ENCODE measurements at regions not wholly inside any gene's neighbourhood (a gene's known extent, or its start where the extent isn't known, plus 50 kb on each side); places are given as distances from the start of the nearest gene placed in this dataset.

DNA sequence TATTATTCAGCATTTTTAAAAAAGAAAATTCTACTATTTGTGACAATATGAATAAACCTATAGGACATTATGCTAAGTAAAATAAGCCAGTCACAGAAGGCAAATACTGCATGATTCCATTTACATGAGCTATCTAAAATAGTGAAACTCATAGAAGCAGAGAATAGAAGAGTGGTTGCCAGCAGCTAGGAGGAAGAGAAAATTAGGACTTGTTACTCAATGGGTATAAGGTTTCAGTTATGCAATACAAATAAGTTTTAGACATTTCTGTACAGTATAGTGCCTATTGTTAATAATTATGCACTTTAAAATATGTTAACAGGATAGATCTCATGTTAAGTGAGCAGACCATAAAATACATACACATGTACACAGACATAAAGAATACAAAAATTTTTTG, 73.8 kb upstream of the SPINK5 start:
- Histone ChIP-seq H3K27me3 (ENCODE audit: low read depth) (no peaks in the 10 kb centered on the region), H3K27ac (no peak overlapping the region), H3K9me3 (no peaks in the 10 kb centered on the region), H3K4me3 (no peak overlapping the region), H3K36me3 (no peaks in the 10 kb centered on the region), H3K4me1 (no peaks in the 10 kb centered on the region)
- intact Hi-C loops (cut with DNase I) = no loop called here
- DNase-seq (no peak), ATAC-seq (no peak)
- TF ChIP-seq, protein P1, sequence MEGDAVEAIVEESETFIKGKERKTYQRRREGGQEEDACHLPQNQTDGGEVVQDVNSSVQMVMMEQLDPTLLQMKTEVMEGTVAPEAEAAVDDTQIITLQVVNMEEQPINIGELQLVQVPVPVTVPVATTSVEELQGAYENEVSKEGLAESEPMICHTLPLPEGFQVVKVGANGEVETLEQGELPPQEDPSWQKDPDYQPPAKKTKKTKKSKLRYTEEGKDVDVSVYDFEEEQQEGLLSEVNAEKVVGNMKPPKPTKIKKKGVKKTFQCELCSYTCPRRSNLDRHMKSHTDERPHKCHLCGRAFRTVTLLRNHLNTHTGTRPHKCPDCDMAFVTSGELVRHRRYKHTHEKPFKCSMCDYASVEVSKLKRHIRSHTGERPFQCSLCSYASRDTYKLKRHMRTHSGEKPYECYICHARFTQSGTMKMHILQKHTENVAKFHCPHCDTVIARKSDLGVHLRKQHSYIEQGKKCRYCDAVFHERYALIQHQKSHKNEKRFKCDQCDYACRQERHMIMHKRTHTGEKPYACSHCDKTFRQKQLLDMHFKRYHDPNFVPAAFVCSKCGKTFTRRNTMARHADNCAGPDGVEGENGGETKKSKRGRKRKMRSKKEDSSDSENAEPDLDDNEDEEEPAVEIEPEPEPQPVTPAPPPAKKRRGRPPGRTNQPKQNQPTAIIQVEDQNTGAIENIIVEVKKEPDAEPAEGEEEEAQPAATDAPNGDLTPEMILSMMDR (IDR thresholded peaks at IDR 0.05) = no peak

DNA sequence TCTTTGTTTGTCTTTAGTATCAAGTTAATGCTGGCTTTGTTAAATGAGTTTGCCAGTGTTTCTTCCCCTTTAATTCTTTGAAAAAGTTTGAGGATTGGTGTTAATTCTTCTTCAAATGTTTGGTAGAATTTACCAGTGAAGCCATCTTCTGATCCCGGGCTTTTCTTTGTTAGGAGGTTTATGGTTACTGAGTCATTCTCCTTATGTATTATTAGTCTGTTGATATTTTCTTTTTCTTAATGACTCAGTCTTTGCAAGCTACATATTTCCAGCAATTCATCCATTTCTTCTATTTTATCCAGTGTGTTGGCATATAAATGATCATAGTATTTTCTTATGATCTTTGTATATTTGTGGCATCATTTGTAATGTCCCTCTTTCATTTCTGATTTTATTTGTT, 74.5 kb upstream of the SPINK5 start:
- DNase-seq (no peak), ATAC-seq (no peak)
- Histone ChIP-seq H3K9me3 (no peaks in the 10 kb centered on the region), H3K4me1 (no peaks in the 10 kb centered on the region), H3K27ac (no peak overlapping the region), H3K4me3 (no peak overlapping the region), H3K27me3 (ENCODE audit: low read depth) (no peaks in the 10 kb centered on the region), H3K36me3 (no peaks in the 10 kb centered on the region)
- intact Hi-C loops (cut with DNase I) = no loop called here
- TF ChIP-seq, protein P1 (IDR thresholded peaks at IDR 0.05) = no peak

DNA sequence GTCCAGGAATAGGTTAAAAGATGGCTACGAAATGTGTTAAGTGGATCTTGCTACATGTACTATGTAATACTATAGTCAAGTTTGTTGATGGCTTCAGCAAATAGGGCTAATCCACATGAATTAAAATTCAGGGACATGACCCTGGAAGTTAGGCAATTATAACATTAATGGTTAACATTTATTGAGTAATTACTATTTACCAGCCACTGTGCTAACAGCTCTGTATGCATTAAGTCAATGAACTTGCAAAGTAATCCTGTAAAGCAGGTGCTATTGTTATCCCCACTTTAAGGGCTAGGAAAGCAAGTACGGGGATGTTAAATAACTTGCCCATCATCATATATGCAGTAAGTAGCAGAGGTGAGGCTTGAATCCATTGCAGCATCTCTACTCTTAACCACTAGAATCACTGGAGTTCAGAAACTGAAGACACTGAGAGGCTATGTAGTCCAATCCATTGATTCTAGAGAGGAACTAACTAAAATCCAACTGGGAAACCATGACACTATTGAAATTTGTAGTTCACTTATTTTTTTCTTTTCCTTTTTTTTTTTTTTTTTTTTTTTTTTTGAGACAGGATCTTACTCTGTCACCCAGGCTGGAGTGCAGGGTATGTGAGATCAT, 77.5 kb upstream of the SPINK5 start:
- no peak for DNase-seq
- no peak for ATAC-seq
- H3K27me3 ChIP-seq (ENCODE audit: low read depth) = no peaks in the 10 kb centered on the region
- no peak overlapping the region for H3K4me3 ChIP-seq
- H3K36me3 ChIP-seq = no peaks in the 10 kb centered on the region
- H3K4me1 ChIP-seq = no peaks in the 10 kb centered on the region
- TF ChIP-seq, protein P1 (IDR thresholded peaks at IDR 0.05) = no peak
- H3K9me3 ChIP-seq = no peaks in the 10 kb centered on the region
- H3K27ac ChIP-seq = no peak overlapping the region
- intact Hi-C loops (cut with DNase I) = no loop called here

DNA sequence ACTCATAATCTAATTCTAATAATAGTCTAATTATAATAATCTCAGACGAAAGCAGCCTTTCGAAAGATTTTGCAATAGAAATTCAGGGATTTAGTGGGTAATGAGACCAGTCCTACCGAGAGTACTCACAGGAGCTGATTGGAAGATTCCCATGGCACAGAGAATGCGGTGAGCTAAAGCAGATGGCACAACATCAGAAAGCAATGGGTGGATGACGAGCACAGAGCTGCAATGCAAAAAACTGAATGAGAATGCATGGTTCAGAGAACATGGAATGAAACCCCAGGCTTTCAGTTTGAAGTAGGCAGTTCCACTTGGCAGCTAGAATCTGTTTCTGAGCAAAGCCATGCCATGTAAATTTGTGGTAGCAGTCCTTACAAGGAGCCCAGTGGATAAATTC, 78.2 kb upstream of the SPINK5 start:
- Histone ChIP-seq H3K4me3 (no peak overlapping the region), H3K4me1 (no peaks in the 10 kb centered on the region), H3K9me3 (no peaks in the 10 kb centered on the region), H3K27me3 (ENCODE audit: low read depth) (no peaks in the 10 kb centered on the region), H3K36me3 (no peaks in the 10 kb centered on the region), H3K27ac (no peak overlapping the region)
- intact Hi-C loops (cut with DNase I) = no loop called here
- DNase-seq (no peak), ATAC-seq (no peak)
- TF ChIP-seq, protein P1 (IDR thresholded peaks at IDR 0.05) = no peak

DNA sequence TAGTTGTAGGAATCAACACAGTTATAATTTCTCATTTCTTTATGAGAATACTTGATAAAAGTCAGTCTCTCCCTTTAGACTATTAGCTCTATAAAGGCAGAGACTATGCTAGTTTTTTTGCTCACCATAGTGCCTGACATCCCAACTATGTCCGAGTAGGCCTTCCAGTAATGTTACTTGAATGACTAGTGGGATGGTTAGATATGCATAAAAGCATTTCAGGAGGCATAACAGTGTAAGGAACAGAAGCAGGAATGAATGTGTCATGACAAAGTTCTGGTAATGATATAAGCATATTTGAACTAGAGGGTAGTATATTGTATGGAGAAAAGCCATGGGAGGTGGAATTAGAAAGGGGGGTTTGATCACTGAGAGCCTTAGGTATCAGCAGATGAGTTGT, 77.4 kb upstream of the C5orf46 start:
- intact Hi-C loops (cut with DNase I) = no loop called here
- Histone ChIP-seq H3K4me1 (no peaks in the 10 kb centered on the region), H3K27ac (no peak overlapping the region), H3K4me3 (no peak overlapping the region), H3K36me3 (no peaks in the 10 kb centered on the region), H3K9me3 (no peaks in the 10 kb centered on the region), H3K27me3 (ENCODE audit: low read depth) (no peaks in the 10 kb centered on the region)
- DNase-seq (no peak), ATAC-seq (no peak)
- TF ChIP-seq, protein P1 (IDR thresholded peaks at IDR 0.05) = no peak

DNA sequence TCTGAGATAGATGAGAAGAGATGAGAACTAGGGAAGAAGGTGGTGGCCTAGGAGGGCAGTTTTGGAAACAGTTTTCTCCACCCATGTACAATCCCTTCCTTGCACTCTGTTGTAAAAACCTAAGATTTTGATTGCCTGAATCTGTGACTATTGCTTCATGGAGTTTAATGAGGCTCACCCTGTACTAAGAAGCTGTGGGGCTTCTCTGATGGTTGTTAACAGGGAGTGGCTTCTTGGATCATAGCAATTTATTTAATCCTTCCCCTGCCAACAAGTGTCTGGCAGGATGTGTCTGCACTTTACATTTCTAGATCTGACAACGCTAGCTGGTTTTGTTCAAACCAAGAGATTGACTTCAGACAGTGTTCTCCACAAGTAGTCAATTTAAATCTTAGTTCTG, 74.7 kb upstream of the C5orf46 start:
- H3K4me3 ChIP-seq = no peak overlapping the region
- H3K9me3 ChIP-seq = no peaks in the 10 kb centered on the region
- no peak for ATAC-seq
- H3K27me3 ChIP-seq (ENCODE audit: low read depth) = no peaks in the 10 kb centered on the region
- DNase-seq = no peak
- no peak overlapping the region for H3K27ac ChIP-seq
- H3K4me1 ChIP-seq = no peaks in the 10 kb centered on the region
- TF ChIP-seq, protein P1 (IDR thresholded peaks at IDR 0.05) = no peak
- intact Hi-C loops (cut with DNase I) = no loop called here
- no peaks in the 10 kb centered on the region for H3K36me3 ChIP-seq
